Fibroblast of pulmonary artery (primary cell): ENCODE measurements at regions not wholly inside any gene's neighbourhood (a gene's known extent, or its start where the extent isn't known, plus 50 kb on each side); places are given as distances from the start of the nearest gene placed in this dataset.

Experiments used
- DNase-seq: peaks from one replicate; pipeline ENCODE4 v3.0.0-alpha.2; 2010; ENCODE audit warnings: low read depth
- H3K4me3 ChIP-seq: replicated peaks from 2 replicates; pipeline ENCODE4 v1.5.1; 2011; ENCODE audit warnings: low read depth, mild to moderate bottlenecking, control low read depth, low read length, moderate library complexity
- TF ChIP-seq, protein P1 (sequence below): IDR thresholded peaks from 2 replicates; pipeline ENCODE4 v1.5.1; 2011; ENCODE audit warnings: mild to moderate bottlenecking, control low read depth, low read length, inconsistent platforms; ENCODE audit errors: missing control alignments

DNA sequence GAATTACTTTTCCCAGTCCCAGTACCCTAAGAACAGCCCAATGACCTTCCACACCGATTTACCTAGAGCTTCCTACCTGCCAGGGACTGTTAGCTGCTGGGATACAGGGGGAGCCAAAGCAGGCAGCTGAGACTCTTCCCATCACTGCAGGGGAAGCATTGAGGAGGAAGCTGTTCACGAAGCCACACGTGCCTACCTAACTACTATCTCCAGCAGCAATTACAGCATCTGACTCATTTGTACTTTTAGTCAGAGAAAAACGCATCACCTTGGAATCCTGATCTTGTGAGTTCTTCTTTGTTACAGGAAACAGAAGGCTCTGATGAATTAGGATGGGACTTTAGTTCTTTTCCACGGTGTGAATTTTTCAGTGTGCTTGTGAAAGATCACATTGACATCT is 113.7 kb upstream of the DHX40 start:
- no peak overlapping the region for H3K4me3 ChIP-seq
- TF ChIP-seq, protein P1, sequence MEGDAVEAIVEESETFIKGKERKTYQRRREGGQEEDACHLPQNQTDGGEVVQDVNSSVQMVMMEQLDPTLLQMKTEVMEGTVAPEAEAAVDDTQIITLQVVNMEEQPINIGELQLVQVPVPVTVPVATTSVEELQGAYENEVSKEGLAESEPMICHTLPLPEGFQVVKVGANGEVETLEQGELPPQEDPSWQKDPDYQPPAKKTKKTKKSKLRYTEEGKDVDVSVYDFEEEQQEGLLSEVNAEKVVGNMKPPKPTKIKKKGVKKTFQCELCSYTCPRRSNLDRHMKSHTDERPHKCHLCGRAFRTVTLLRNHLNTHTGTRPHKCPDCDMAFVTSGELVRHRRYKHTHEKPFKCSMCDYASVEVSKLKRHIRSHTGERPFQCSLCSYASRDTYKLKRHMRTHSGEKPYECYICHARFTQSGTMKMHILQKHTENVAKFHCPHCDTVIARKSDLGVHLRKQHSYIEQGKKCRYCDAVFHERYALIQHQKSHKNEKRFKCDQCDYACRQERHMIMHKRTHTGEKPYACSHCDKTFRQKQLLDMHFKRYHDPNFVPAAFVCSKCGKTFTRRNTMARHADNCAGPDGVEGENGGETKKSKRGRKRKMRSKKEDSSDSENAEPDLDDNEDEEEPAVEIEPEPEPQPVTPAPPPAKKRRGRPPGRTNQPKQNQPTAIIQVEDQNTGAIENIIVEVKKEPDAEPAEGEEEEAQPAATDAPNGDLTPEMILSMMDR = no peak
- DNase-seq = peak; percentile 44

DNA sequence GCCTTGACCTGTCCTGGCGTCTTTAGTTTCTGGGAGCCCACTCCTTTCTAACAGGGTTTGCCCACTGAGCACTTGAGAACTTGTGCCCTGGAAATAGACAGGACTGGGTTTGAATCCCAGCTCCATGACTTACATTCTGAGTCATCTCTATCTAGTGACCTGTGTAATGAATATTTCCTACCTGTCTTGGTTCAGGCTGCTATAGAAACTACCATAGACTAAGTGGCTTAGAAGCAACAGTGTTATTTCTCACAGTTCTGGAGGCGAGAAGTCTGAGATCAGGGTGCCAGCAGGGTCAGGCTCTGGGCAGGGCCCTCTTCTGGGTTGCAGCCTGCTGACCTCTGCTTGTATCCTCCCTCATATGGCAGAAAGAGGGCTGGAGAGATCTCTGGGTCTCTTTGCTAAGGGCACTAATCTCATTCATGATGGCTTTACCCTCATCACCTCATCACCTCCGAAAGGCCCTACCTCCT is 110.7 kb upstream of the DHX40 start:
- H3K4me3 ChIP-seq = no peak overlapping the region
- TF ChIP-seq, protein P1 = no peak
- DNase-seq = no peak

DNA sequence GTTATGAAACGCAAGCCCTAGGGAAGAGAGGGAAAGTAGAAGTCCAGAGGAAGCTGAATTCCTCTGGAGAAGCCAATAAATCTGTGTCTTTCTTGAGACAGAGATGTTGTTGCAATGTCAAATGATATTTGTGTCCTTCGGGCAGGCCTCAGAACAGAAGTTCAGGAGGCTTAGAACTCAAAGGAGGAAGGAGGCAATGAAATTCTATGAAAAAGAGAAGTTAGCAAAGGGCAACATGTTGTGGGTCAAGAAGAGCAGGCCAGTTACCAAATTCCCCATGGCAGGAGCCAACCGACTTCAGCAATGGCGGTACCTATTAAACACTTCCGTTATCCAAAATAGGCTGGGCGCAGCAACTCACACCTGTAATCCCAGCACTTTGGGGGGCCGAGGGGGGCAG is 109.0 kb upstream of the DHX40 start:
- H3K4me3 ChIP-seq = no peak overlapping the region
- TF ChIP-seq, protein P1 = no peak
- DNase-seq = no peak

DNA sequence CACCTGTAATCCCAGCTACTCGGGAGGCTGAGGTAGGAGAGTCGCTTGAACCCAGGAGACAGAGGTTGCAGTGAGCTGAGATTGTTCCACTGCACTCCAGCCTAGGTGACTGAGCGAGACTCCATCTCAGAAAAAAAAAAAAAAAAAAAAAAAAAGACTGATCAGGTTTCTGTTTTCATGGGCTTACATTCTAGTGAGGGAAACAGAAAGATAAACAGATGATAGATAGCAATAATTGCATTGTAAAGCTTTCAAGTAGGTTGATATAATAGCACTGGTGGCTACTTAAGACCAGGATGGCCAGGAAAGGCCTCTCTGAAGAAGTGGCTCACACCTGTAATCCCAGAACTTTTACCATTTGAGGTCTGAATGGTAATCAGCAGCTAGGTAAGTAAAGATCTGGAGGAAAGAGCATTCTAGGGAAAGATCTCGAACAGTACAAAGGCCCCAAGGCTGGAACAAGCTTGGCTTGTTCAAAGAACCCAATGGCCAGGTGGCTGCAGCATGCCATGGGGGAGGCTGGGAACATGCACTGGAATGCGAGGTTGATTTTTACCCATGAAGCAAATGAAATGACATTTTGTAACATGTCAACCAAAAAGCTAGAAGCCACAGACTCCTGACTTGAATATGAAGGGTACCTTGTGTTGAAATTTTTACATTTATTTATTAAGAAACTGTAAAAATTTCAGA is 108.3 kb upstream of the DHX40 start:
- TF ChIP-seq, protein P1 = no peak
- DNase-seq = no peak
- no peak overlapping the region for H3K4me3 ChIP-seq

DNA sequence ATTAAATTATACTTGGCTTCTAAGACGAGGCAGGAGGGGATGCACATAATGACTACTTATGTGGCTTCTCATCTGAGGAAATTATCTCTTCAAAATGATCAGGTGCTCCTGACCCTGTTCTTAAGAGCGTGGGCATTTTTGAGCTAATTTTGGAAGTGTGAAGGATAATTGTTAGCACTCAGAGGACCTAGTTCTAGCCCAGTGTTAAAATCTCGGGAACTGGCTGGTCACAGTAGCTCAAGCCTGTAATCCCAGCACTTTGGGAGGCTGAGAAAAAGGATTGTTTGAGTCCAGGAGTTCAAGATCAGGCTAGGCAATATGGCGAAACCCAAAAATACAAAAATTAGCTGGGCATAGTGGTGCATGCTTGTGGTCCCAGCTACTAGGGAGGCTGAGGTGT is 103.0 kb upstream of the DHX40 start:
- TF ChIP-seq, protein P1 = no peak
- no peak overlapping the region for H3K4me3 ChIP-seq
- DNase-seq = no peak

DNA sequence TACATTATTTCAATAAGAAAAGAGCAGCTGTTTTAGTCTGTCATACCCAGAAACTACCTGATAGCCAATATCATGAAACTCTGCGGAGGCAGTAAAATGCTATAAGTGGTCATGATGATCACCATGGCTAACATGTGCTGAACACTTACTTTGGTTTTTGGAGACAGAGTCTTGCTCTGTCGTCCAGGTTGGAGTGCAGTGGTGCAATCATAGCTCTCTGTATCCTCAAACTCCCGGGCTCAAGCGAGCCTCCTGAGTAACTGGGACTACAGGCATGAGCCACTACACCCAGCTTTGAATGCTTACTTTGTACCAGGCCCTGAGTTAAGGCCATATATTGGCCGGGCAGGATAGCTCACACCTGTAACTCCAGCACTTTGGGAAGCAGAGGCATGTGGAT is 101.2 kb upstream of the DHX40 start:
- TF ChIP-seq, protein P1 = no peak
- H3K4me3 ChIP-seq = no peak overlapping the region
- DNase-seq = no peak

DNA sequence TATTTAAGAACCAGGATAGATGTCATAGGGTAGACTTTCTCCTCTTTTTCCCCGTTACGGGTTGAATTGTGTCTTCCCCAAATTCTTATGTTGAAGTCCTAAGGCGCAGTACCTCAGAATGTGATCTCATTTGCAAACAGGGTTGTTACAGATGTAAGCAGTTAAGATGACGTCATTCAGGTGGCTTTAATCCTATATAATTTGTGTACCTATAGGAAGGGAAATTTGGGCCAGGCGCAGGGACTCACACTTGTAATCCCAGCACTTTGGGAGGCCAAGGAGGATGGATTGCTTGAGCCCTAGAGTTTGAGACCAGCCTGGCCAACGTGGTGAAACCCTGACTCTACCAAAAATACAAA is 99.5 kb upstream of the DHX40 start:
- TF ChIP-seq, protein P1 = no peak
- DNase-seq = no peak
- H3K4me3 ChIP-seq = no peak overlapping the region
